ENCODE measurements at regions not wholly inside any gene's neighbourhood (a gene's known extent, or its start where the extent isn't known, plus 50 kb on each side); places are given as distances from the start of the nearest gene placed in this dataset.
"Not testable (repeated sequence)": the region's sequence is repeated elsewhere in the genome, so short reads cannot be mapped to it uniquely, and the experiment has no call there.

DNA sequence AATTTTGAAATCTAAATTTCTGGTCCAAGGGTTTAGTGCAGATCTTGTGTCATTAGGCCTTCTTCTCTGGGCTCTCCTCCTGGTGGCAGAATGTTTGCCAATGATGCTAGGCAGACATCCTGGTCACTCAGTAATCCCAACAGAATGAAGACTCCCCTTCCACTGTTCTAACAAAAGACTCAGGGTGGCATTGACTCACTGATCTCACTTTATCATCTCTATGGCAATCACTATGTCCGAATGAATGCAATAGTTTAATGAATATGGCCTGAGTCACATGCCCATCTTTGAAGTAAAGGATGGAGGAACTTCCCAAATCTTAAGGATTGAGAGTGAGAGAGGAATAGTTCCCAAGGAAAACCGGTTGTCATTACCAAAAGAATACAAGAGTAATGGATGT, 261.1 kb downstream of the KCNE4 start:
- Mint-ChIP-seq H3K4me1 (ENCODE audit: low read depth) (no peaks in the 10 kb centered on the region), H3K36me3 (ENCODE audit: low read depth) (no peaks in the 10 kb centered on the region), H3K4me3 (no peak overlapping the region), H3K27me3 (no peaks in the 10 kb centered on the region), H3K27ac (no peak overlapping the region), H3K9me3 (no peaks in the 10 kb centered on the region)
- intact Hi-C loops (cut with micrococcal nuclease) = no loop called here

DNA sequence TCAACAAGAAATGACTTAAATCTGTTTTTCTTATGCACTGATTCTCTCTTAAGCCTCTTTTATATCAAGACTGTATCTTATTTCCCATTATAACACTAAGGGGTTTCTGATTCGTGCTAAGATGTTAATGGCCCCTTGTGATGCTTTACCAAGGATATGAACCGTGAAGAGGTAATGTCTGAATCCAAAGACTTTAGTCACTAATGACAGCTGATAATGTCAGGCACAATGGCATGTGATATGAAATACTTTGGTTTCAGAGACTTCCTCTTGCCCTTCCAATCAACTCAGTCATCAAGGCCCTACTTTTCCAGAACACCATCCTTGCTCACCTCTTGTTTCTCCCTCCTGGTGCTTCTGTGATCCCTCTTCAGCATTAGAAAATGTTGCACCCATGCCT, 262.8 kb downstream of the KCNE4 start:
- H3K27me3 Mint-ChIP-seq = no peaks in the 10 kb centered on the region
- intact Hi-C loops (cut with micrococcal nuclease) = no loop called here
- no peak overlapping the region for H3K27ac Mint-ChIP-seq
- no peaks in the 10 kb centered on the region for H3K36me3 Mint-ChIP-seq (ENCODE audit: low read depth)
- no peaks in the 10 kb centered on the region for H3K4me1 Mint-ChIP-seq (ENCODE audit: low read depth)
- H3K9me3 Mint-ChIP-seq = no peaks in the 10 kb centered on the region
- no peak overlapping the region for H3K4me3 Mint-ChIP-seq

DNA sequence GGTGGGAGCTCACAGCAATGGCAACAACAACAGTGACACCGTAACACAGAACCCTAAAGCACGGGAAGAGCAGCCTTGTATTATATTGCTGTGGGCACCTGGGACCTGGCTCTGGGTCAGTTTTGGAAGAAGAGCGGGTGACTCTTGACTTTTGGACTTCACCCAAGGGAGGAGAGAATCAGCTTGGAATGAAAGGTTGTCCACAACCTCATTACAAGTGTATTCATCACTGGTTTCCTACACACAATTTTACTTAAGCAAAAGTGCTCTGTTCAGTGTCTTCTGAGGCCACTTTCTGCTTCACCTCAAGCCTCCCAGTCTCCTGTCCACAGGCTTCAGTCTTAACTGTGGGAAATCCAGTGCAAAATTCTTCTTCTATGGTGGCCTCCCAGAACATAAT, 263.8 kb downstream of the KCNE4 start:
- Mint-ChIP-seq H3K36me3 (ENCODE audit: low read depth) (no peaks in the 10 kb centered on the region), H3K4me3 (no peak overlapping the region), H3K27ac (no peak overlapping the region), H3K4me1 (ENCODE audit: low read depth) (no peaks in the 10 kb centered on the region), H3K9me3 (no peaks in the 10 kb centered on the region), H3K27me3 (no peaks in the 10 kb centered on the region)
- intact Hi-C loops (cut with micrococcal nuclease) = no loop called here

DNA sequence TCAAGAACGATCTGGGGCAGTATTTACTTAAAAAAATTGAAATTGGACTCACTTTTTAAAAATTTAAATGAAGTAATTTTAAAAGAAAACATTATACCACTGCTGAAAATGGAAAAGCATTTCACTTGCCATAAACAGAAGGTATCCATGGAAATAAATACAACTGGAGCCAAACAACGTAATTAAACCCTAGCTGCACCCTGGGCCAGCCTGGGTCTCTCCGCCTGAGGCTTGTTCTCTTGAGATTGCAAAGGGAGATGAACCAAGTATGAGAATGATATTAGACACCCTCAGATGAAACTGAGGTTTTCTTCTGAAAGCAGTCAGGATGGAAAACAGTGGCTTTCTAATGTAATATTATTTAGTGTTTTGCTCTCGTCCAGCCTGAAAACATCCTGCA, 264.4 kb downstream of the KCNE4 start:
- Mint-ChIP-seq H3K4me3 (no peak overlapping the region), H3K9me3 (no peaks in the 10 kb centered on the region), H3K27ac (no peak overlapping the region), H3K36me3 (ENCODE audit: low read depth) (no peaks in the 10 kb centered on the region), H3K27me3 (no peaks in the 10 kb centered on the region), H3K4me1 (ENCODE audit: low read depth) (no peaks in the 10 kb centered on the region)
- intact Hi-C loops (cut with micrococcal nuclease) = no loop called here

DNA sequence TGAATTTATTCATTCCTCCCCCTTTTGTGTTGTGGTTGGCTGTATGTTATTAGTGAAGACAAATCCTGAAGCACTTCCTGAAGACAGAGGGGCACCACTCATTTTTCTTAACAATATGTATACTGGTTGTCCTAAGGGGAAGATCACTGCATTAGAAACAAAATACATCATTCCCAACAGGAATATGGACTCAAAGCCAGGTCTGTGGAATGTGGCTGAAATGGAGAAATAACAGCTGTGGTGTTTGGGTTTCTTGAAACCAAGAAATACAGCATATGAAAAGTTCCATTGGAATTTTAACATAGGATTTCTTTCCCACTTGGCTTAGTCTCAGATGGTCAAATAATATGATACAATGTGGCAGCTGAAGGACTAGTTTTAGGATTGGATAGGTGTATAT, 267.6 kb downstream of the KCNE4 start:
- intact Hi-C loops (cut with micrococcal nuclease) = no loop called here
- Mint-ChIP-seq H3K9me3 (no peaks in the 10 kb centered on the region), H3K36me3 (ENCODE audit: low read depth) (no peaks in the 10 kb centered on the region), H3K4me3 (no peak overlapping the region), H3K27ac (no peak overlapping the region), H3K4me1 (ENCODE audit: low read depth) (no peaks in the 10 kb centered on the region), H3K27me3 (no peaks in the 10 kb centered on the region)

DNA sequence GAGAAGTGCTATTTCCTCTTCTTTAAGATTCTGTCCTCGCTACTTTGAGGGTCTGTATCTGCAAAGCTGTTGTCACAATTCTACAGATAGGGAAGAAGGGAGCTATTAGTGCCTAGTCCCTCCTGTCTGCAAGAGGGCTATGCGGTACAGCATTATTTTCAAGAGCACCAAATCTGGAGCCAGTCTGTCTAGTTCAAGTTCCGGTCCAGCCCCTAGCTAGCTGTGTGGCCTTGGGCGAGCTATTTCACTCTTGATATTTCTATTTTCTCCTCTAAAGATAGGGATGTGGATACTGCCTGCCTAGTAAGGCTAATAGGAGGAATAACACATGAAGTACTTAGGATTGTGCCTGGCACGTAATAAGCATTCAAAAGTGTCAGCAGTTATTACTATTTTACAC, 272.4 kb downstream of the KCNE4 start:
- H3K4me3 Mint-ChIP-seq = no peak overlapping the region
- intact Hi-C loops (cut with micrococcal nuclease) = no loop called here
- H3K27ac Mint-ChIP-seq = no peak overlapping the region
- H3K9me3 Mint-ChIP-seq = no peaks in the 10 kb centered on the region
- no peaks in the 10 kb centered on the region for H3K4me1 Mint-ChIP-seq (ENCODE audit: low read depth)
- H3K27me3 Mint-ChIP-seq = no peaks in the 10 kb centered on the region
- H3K36me3 Mint-ChIP-seq (ENCODE audit: low read depth) = no peaks in the 10 kb centered on the region

DNA sequence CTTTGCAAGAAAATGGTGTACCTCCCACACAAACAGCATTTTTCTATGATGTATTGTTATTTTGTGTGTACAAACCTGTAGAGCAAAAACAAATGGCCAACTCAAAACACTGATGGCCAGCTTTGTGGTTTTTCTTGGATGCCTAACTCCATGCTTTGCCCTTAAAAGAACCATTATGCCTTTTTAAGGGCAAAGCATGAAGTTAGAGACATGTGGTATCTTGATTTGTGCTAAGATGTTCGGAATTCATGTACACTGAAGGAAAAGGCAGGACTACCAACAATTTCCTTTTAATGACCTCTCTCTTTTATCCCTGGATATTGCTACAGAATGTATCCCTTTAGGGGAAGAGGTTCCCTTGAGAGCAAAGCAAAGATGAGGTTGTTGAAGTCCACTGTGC, 273.6 kb downstream of the SCG2 start:
- no peak overlapping the region for H3K27ac Mint-ChIP-seq
- H3K9me3 Mint-ChIP-seq = peaks cover 25% of the 10 kb centered on the region
- no peaks in the 10 kb centered on the region for H3K4me1 Mint-ChIP-seq (ENCODE audit: low read depth)
- intact Hi-C loops (cut with micrococcal nuclease) = no loop called here
- H3K36me3 Mint-ChIP-seq (ENCODE audit: low read depth) = no peaks in the 10 kb centered on the region
- H3K4me3 Mint-ChIP-seq = no peak overlapping the region
- H3K27me3 Mint-ChIP-seq = no peaks in the 10 kb centered on the region

DNA sequence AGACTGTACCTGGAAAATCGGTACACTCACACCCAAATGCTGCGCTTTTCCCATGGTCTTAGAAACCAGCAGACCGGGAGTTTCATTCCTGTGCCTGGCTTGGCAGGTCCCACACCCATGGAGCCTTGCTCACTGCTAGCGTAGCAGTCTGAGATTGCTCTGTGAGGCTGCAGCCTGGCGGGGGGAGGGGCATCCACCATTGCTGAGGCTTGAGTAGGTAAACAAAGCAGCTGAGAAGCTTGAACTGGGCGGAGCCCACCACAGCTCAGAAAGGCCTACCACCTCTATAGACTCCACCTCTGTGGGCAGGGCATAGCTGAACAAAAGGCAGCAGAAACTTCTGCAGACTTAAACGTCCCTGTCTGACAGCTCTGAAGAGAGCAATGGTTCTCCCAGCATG, 271.4 kb downstream of the SCG2 start:
- H3K4me3 Mint-ChIP-seq; H3K27me3 Mint-ChIP-seq; H3K36me3 Mint-ChIP-seq (ENCODE audit: low read depth); H3K4me1 Mint-ChIP-seq (ENCODE audit: low read depth); H3K27ac Mint-ChIP-seq; intact Hi-C loops (cut with micrococcal nuclease): not testable (repeated sequence)
- H3K9me3 Mint-ChIP-seq = peaks cover 29% of the 10 kb centered on the region

DNA sequence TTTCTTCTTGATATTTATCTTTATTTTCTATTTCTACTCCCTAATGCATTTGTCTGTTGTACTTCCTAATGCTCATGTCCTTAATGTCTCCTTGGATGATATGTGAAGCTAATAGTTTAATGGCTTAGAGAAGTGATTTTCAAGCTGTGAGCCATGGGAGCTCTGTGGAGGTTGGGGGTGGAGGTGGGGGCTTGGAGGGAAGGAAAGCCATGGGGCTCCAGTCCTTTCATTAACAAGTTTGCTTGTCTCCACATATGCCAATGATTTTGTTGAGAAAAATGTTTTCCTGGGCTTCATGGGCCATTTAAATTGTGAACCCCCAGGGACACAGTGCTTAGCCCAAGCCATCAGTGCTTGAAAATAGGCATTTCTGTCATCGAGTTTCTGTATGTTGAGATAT, 264.1 kb downstream of the SCG2 start:
- Mint-ChIP-seq H3K4me1 (ENCODE audit: low read depth) (no peaks in the 10 kb centered on the region), H3K36me3 (ENCODE audit: low read depth) (no peaks in the 10 kb centered on the region), H3K27me3 (no peaks in the 10 kb centered on the region), H3K27ac (no peak overlapping the region), H3K9me3 (peaks cover 9% of the 10 kb centered on the region), H3K4me3 (no peak overlapping the region)
- intact Hi-C loops (cut with micrococcal nuclease) = no loop called here

DNA sequence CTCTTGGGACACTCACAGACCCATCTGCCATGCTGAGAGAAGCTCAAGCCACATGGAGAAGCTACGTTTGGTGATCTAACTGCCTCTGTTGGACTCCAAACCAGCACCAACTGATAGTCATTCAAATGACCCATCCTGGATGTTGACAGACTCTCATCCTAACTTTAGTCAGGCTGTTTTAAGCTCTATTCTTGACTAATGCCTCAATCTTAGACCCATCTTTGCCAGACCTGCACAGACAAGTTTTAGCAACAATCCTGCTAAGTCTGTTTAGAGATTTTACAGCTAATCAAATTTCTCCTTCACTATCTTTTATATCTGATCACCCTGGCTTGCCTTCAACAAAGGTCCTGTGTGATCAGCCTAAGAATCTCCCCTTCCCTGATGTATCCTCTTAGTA, 245.1 kb downstream of the SCG2 start:
- Mint-ChIP-seq H3K27me3 (no peaks in the 10 kb centered on the region), H3K4me3 (no peak overlapping the region), H3K4me1 (ENCODE audit: low read depth) (no peaks in the 10 kb centered on the region), H3K9me3 (peaks cover 10% of the 10 kb centered on the region), H3K27ac (no peak overlapping the region), H3K36me3 (ENCODE audit: low read depth) (no peaks in the 10 kb centered on the region)
- intact Hi-C loops (cut with micrococcal nuclease) = no loop called here

DNA sequence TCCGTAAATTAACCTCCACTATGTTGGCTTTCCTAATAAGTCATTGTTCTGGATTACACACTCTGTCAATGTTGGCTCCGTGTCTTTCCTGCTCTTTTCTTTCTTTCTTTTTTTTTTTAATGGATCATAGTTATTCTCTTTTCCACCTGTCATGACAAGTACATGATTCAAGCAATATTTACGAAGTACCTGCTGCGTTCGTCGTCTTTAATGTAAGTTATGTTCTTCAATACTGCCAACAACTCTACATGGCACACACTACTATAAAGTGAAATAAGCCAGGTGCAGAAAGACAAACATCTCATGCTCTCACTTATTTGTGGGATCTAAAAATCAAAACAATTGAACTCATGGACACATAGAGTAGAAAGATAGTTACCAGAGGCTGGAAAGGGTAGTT, 239.1 kb downstream of the SCG2 start:
- Mint-ChIP-seq H3K27ac (no peak overlapping the region), H3K9me3 (peaks cover 9% of the 10 kb centered on the region)

DNA sequence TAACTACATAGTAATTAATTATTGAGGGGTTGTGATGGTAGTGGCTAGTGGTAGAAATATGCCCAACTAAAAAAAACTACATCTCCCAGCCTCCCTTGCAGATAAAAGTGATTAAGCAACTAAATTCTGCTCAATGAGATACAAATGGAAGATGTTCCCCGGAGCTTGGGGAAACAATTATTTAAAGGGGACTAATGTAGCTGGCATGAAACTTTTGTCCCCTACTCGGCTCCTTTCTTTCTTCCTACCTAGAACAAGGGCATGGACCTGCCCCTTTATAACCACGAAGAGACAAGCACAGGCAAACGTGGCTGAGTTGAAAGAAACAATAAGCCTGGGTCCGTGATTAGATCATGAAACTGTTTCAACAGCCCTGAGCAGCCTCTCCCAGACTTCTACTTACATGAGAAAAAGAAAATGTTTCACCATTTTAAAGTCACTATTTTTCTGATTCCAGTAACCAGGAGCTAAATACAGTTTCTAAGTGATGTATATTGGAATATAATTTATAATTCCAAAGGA, 236.9 kb downstream of the SCG2 start:
- intact Hi-C loops (cut with micrococcal nuclease) = no loop called here
- H3K9me3 Mint-ChIP-seq = peaks cover 9% of the 10 kb centered on the region
- H3K36me3 Mint-ChIP-seq (ENCODE audit: low read depth) = no peaks in the 10 kb centered on the region
- H3K27ac Mint-ChIP-seq = no peak overlapping the region
- H3K4me1 Mint-ChIP-seq (ENCODE audit: low read depth) = no peaks in the 10 kb centered on the region
- no peaks in the 10 kb centered on the region for H3K27me3 Mint-ChIP-seq
- H3K4me3 Mint-ChIP-seq = no peak overlapping the region

More for the DNA sequence above, 239.1 kb downstream of the SCG2 start:
- H3K4me1 Mint-ChIP-seq (ENCODE audit: low read depth) = no peaks in the 10 kb centered on the region
- no peaks in the 10 kb centered on the region for H3K27me3 Mint-ChIP-seq
- intact Hi-C loops (cut with micrococcal nuclease) = no loop called here
- no peaks in the 10 kb centered on the region for H3K36me3 Mint-ChIP-seq (ENCODE audit: low read depth)
- no peak overlapping the region for H3K4me3 Mint-ChIP-seq

DNA sequence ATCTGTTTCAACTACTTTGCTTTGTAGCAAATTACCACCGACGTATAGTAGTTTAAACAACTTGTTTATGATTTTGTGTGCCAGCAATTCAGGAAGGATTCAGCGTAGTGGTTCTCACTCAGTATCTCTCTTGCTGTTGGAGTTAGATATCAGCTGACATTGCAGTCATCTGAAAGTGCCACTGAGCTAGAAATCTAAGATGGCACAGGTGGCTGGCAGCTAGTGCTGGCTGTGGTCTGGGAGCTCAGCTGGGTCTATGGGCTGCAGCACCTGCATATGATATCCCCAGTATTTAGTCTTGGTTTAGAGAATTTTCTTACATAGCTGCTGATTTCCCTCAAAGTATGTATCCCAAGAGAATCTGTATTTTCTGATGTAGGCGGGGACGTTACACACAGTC, 235.6 kb downstream of the SCG2 start:
- H3K36me3 Mint-ChIP-seq (ENCODE audit: low read depth) = no peaks in the 10 kb centered on the region
- peaks cover 9% of the 10 kb centered on the region for H3K9me3 Mint-ChIP-seq
- H3K4me1 Mint-ChIP-seq (ENCODE audit: low read depth) = no peaks in the 10 kb centered on the region
- H3K4me3 Mint-ChIP-seq = no peak overlapping the region
- intact Hi-C loops (cut with micrococcal nuclease) = no loop called here
- no peaks in the 10 kb centered on the region for H3K27me3 Mint-ChIP-seq
- no peak overlapping the region for H3K27ac Mint-ChIP-seq

DNA sequence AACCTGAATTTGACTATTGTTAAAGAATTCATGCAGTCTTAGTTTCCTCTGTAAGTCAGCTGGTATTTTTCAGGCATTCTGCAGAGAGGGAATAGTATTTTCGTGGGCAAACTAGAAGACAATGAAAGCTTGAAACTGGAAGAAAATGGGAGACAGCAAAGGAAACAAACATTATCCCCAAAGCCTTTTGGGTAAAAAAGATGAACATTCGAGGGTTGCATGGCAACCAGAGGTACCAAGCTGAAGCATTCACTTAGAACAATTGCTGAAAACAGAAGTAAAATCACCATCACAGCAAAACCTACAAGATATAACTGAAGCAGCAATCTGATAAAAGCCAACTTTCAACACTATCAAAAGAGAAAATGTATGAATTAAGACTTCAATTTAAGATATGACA, 233.7 kb downstream of the SCG2 start:
- Mint-ChIP-seq H3K9me3 (no peaks in the 10 kb centered on the region), H3K4me1 (ENCODE audit: low read depth) (no peaks in the 10 kb centered on the region), H3K27me3 (no peaks in the 10 kb centered on the region), H3K27ac (no peak overlapping the region), H3K36me3 (ENCODE audit: low read depth) (no peaks in the 10 kb centered on the region), H3K4me3 (no peak overlapping the region)
- intact Hi-C loops (cut with micrococcal nuclease) = no loop called here

DNA sequence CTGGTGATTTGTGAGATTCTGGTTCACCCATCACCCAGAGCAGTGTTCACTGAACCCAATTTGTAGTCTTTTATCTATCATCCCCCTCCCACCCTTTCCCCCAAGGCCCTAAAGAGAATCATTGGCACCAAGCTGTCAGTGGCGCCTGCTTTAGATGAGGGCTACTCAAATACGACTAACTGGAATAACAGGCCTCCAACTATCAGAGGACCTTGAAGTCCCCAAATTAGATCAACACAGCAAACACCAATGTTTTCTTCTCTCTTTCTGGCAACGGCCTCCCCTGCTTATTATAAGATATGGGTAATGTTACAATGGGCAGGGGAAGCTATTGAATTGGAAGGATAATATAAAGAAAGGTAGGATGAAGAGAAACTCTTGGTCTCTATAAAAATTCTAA, 232.3 kb downstream of the SCG2 start:
- Mint-ChIP-seq H3K27ac (no peak overlapping the region), H3K9me3 (no peaks in the 10 kb centered on the region), H3K4me1 (ENCODE audit: low read depth) (no peaks in the 10 kb centered on the region), H3K27me3 (no peaks in the 10 kb centered on the region), H3K36me3 (ENCODE audit: low read depth) (no peaks in the 10 kb centered on the region), H3K4me3 (no peak overlapping the region)
- intact Hi-C loops (cut with micrococcal nuclease) = no loop called here
